Lower leg skin (tissue), 3 donors: ENCODE measurements at regions not wholly inside any gene's neighbourhood (a gene's known extent, or its start where the extent isn't known, plus 50 kb on each side); places are given as distances from the start of the nearest gene placed in this dataset.

Source experiments
- POLR2A ChIP-seq, 2 donors: fragments of 450-650 bp; IDR thresholded peaks; one replicate each; pipeline ENCODE4 v1.6.1; 2016 to 2017; ENCODE audit warnings: antibody characterized with exemption in 2 of 2, mild to moderate bottlenecking in 1 of 2, moderate library complexity in 1 of 2
- TF ChIP-seq, protein P1 (sequence below), 3 donors: fragments of 450-650 bp; IDR thresholded peaks; one replicate each; pipeline ENCODE4 v1.5.1; 2016; ENCODE audit warnings: antibody characterized with exemption in 3 of 3, mild to moderate bottlenecking in 3 of 3, moderate library complexity in 2 of 3

GRCh38 chr12:46579474-46579873 is 206.9 kb upstream of the SLC38A2 start:
- TF ChIP-seq, protein P1, sequence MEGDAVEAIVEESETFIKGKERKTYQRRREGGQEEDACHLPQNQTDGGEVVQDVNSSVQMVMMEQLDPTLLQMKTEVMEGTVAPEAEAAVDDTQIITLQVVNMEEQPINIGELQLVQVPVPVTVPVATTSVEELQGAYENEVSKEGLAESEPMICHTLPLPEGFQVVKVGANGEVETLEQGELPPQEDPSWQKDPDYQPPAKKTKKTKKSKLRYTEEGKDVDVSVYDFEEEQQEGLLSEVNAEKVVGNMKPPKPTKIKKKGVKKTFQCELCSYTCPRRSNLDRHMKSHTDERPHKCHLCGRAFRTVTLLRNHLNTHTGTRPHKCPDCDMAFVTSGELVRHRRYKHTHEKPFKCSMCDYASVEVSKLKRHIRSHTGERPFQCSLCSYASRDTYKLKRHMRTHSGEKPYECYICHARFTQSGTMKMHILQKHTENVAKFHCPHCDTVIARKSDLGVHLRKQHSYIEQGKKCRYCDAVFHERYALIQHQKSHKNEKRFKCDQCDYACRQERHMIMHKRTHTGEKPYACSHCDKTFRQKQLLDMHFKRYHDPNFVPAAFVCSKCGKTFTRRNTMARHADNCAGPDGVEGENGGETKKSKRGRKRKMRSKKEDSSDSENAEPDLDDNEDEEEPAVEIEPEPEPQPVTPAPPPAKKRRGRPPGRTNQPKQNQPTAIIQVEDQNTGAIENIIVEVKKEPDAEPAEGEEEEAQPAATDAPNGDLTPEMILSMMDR (IDR thresholded peaks at IDR 0.05): no peak
- no peak for TF ChIP-seq POLR2A (IDR thresholded peaks at IDR 0.05)
